H1 (cell line): ENCODE measurements at regions not wholly inside any gene's neighbourhood (a gene's known extent, or its start where the extent isn't known, plus 50 kb on each side); places are given as distances from the start of the nearest gene placed in this dataset.

Experiments used
- CTCF ChIA-PET: fragments of 300-600 bp; sonication (Branson Sonifier 250); formaldehyde crosslinking; loops from one replicate; lab custom pipeline; 2021; ENCODE audit not compliant: partially characterized antibody; lab: Charles Lee
- POLR2A ChIA-PET: fragments of 300-600 bp; sonication (Branson Sonifier 250); formaldehyde crosslinking; loops from one replicate; lab custom pipeline; 2021; ENCODE audit warnings: inconsistent platforms; ENCODE audit not compliant: partially characterized antibody; lab: Charles Lee
- DNase-seq, 2 experiments: peaks; one replicate each; pipeline versions ENCODE4 v3.0.0 to v3.0.0-alpha.2; 2010 to 2022; ENCODE audit warnings: low spot score in 2 of 2, low read depth in 1 of 2, mixed read lengths in 1 of 2
- FAIRE-seq: peaks from 2 replicates; lab custom pipeline; 2011; peaks lifted over from hg19 to GRCh38; lab: Jason Lieb, UNC
- H2AFZ ChIP-seq: 2 replicates; pipeline ENCODE4 v1.8.1; 2012; ENCODE audit warnings: low read length, inconsistent platforms
- H2AK5ac ChIP-seq: 2 replicates; pipeline ENCODE4 v1.6.1; 2013; ENCODE audit warnings: low read depth, low read length
- H2BK120ac ChIP-seq: replicated peaks from 2 replicates; pipeline ENCODE3; 2013; ENCODE audit warnings: low read depth, low read length, inconsistent platforms
- H2BK12ac ChIP-seq: 2 replicates; pipeline ENCODE4 v1.6.1; 2013; ENCODE audit warnings: low read depth, low read length
- H2BK15ac ChIP-seq: 2 replicates; pipeline ENCODE4 v1.6.1; 2013; ENCODE audit warnings: low read length
- H2BK20ac ChIP-seq: 2 replicates; pipeline ENCODE4 v1.6.1; 2013; ENCODE audit warnings: low read length
- H2BK5ac ChIP-seq: 2 replicates; pipeline ENCODE4 v1.6.1; 2013; ENCODE audit warnings: low read depth, low read length
- H3K14ac ChIP-seq: 2 replicates; pipeline ENCODE4 v1.6.1; 2013; ENCODE audit warnings: inconsistent platforms; ENCODE audit not compliant: insufficient read length
- H3K18ac ChIP-seq: 2 replicates; pipeline ENCODE4 v1.6.1; 2013; ENCODE audit warnings: low read length; ENCODE audit errors: extremely low read depth
- H3K23ac ChIP-seq: 2 replicates; pipeline ENCODE4 v1.6.1; 2013; ENCODE audit warnings: inconsistent platforms; ENCODE audit not compliant: insufficient read length
- H3K23me2 ChIP-seq: 2 replicates; pipeline ENCODE4 v1.6.1; 2013; ENCODE audit warnings: low read depth, low read length
- H3K27ac ChIP-seq: 2 replicates; pipeline ENCODE4 v1.6.1; 2011; ENCODE audit warnings: low read depth, low read length, inconsistent platforms
- H3K27me3 ChIP-seq, 4 experiments: replicated peaks in 1 of 4; 1 replicate in 1 of 4; 2 replicates in 3 of 4; pipeline versions ENCODE4 v1.6.1 to v1.8.1; 2011 to 2013; ENCODE audit warnings: low read length in 3 of 4, mild to moderate bottlenecking in 3 of 4, inconsistent platforms in 2 of 4, mixed read lengths in 2 of 4, moderate library complexity in 1 of 4; ENCODE audit not compliant: control insufficient read depth in 3 of 4, insufficient read depth in 3 of 4; ENCODE audit errors: extremely low read depth in 1 of 4
- H3K36me3 ChIP-seq, 4 experiments: 2 replicates each; pipeline versions ENCODE4 v1.6.1 to v1.8.1; 2011 to 2013; ENCODE audit warnings: mild to moderate bottlenecking in 4 of 4, low read length in 3 of 4, moderate library complexity in 2 of 4, control low read depth in 1 of 4, inconsistent platforms in 1 of 4; ENCODE audit not compliant: insufficient read depth in 4 of 4, control insufficient read depth in 2 of 4
- H3K4ac ChIP-seq: replicated peaks from 2 replicates; pipeline ENCODE3; 2013; ENCODE audit warnings: low read length, low read depth, mixed read lengths, inconsistent platforms; ENCODE audit not compliant: insufficient read length
- H3K4me1 ChIP-seq, 4 experiments: replicated peaks in 1 of 4; 1 replicate in 1 of 4; 2 replicates in 3 of 4; pipeline versions ENCODE4 v1.6.1 to v1.8.1; 2011 to 2013; ENCODE audit warnings: low read length in 3 of 4, inconsistent platforms in 2 of 4, mixed read lengths in 1 of 4; ENCODE audit not compliant: insufficient read depth in 4 of 4, control insufficient read depth in 3 of 4
- H3K4me2 ChIP-seq, 2 experiments: 2 replicates each; pipeline versions ENCODE4 v1.6.1 to v1.8.1; 2011 to 2013; ENCODE audit warnings: low read depth in 2 of 2, low read length in 2 of 2, control low read depth in 1 of 2, inconsistent platforms in 1 of 2, mild to moderate bottlenecking in 1 of 2; ENCODE audit not compliant: insufficient read depth in 1 of 2
- H3K4me3 ChIP-seq, 4 experiments: fragments of 200-600, 300-600 bp in 1 of 4; sonication (generic), shearing (Covaris generic), sonication (Bioruptor Twin) in 1 of 4; 2 replicates each; pipeline versions ENCODE4 v1.5.1 to v1.8.1; 2011 to 2016; ENCODE audit warnings: low read length in 4 of 4, low read depth in 3 of 4, control low read depth in 2 of 4, inconsistent platforms in 2 of 4, mild to moderate bottlenecking in 2 of 4, mixed read lengths in 1 of 4, moderate library complexity in 1 of 4; ENCODE audit not compliant: insufficient read depth in 2 of 4; ENCODE audit errors: extremely low read depth in 1 of 4
- H3K56ac ChIP-seq: replicated peaks from 2 replicates; pipeline ENCODE3; 2013; ENCODE audit warnings: low read depth, mild to moderate bottlenecking, mixed read lengths, low read length, inconsistent platforms; ENCODE audit not compliant: insufficient read length
- H3K79me1 ChIP-seq: 2 replicates; pipeline ENCODE4 v1.6.1; 2013; ENCODE audit warnings: low read depth, low read length, control low read depth
- H3K79me2 ChIP-seq, 2 experiments: 2 replicates each; pipeline versions ENCODE4 v1.6.1 to v1.8.1; 2012 to 2013; ENCODE audit warnings: low read length in 2 of 2, mild to moderate bottlenecking in 2 of 2, inconsistent platforms in 1 of 2; ENCODE audit not compliant: insufficient read depth in 2 of 2, control insufficient read depth in 1 of 2
- H3K9ac ChIP-seq, 4 experiments: replicated peaks in 1 of 4; 1 replicate in 1 of 4; 2 replicates in 3 of 4; pipeline versions ENCODE4 v1.6.1 to v1.8.1; 2011 to 2013; ENCODE audit warnings: low read depth in 3 of 4, low read length in 3 of 4, control low read depth in 2 of 4, mild to moderate bottlenecking in 2 of 4, moderate library complexity in 2 of 4, inconsistent platforms in 1 of 4; ENCODE audit errors: extremely low read depth in 1 of 4
- H3K9me3 ChIP-seq, 2 experiments: 2 replicates each; pipeline versions ENCODE4 v1.6.1 to v1.8.1; 2012 to 2013; ENCODE audit warnings: mild to moderate bottlenecking in 2 of 2, moderate library complexity in 2 of 2, control low read depth in 1 of 2, inconsistent platforms in 1 of 2, low read depth in 1 of 2, low read length in 1 of 2, mixed read lengths in 1 of 2; ENCODE audit not compliant: insufficient read depth in 2 of 2
- H4K20me1 ChIP-seq, 2 experiments: replicated peaks in 1 of 2; 2 replicates each; pipeline versions ENCODE3 to v1.8.1; 2011 to 2013; ENCODE audit warnings: inconsistent platforms in 2 of 2, low read length in 2 of 2, mild to moderate bottlenecking in 1 of 2; ENCODE audit not compliant: insufficient read depth in 2 of 2, control insufficient read depth in 1 of 2
- H4K5ac ChIP-seq: 2 replicates; pipeline ENCODE4 v1.6.1; 2013; ENCODE audit warnings: low read length, low read depth, mixed read lengths, inconsistent platforms; ENCODE audit not compliant: insufficient read length
- H4K8ac ChIP-seq: 2 replicates; pipeline ENCODE4 v1.8.0; 2013; ENCODE audit warnings: mild to moderate bottlenecking, moderate library complexity, low read length, inconsistent platforms; ENCODE audit not compliant: insufficient read depth; ENCODE audit errors: extremely low read depth
- H4K91ac ChIP-seq: replicated peaks from 2 replicates; pipeline ENCODE3; 2013; ENCODE audit warnings: low read length, mixed read lengths, inconsistent platforms; ENCODE audit not compliant: insufficient read length
- ASH2L ChIP-seq: fragments of 200-600, 300-600 bp; sonication (generic); IDR thresholded peaks from one replicate; pipeline ENCODE4 v1.7.1; 2017; ENCODE audit warnings: low read length
- CHD1 ChIP-seq: IDR thresholded peaks from 2 replicates; pipeline ENCODE4 v1.6.1; 2012; ENCODE audit warnings: low read depth, low read length, improper control_type of control experiment
- CTBP2 ChIP-seq: IDR thresholded peaks from 2 replicates; pipeline ENCODE4 v1.7.0; 2011; ENCODE audit warnings: borderline replicate concordance, mild to moderate bottlenecking, moderate library complexity, mixed read lengths, low read length; ENCODE audit not compliant: insufficient read depth, insufficient read length
- EGR1 ChIP-seq: IDR thresholded peaks from 2 replicates; pipeline ENCODE4 v1.6.1; 2011; ENCODE audit warnings: low read depth, low read length, borderline replicate concordance
- HDAC2 ChIP-seq, 2 experiments: fragments of 300-600 bp in 1 of 2; sonication (generic) in 1 of 2; IDR thresholded peaks; 2 replicates each; pipeline ENCODE4 v1.6.1; 2011 to 2012; ENCODE audit warnings: low read depth in 2 of 2, low read length in 2 of 2, mild to moderate bottlenecking in 2 of 2, moderate library complexity in 2 of 2, borderline replicate concordance in 1 of 2, inconsistent platforms in 1 of 2
- MAFK ChIP-seq: IDR thresholded peaks from 2 replicates; pipeline ENCODE4 v1.6.1; 2012; ENCODE audit warnings: low read depth, mild to moderate bottlenecking, improper control_type of control experiment, low read length
- NRF1 ChIP-seq: IDR thresholded peaks from 2 replicates; pipeline ENCODE4 v1.6.1; 2011; ENCODE audit warnings: mild to moderate bottlenecking, low read depth, low read length, improper control_type of control experiment
- RBBP5 ChIP-seq: IDR thresholded peaks from 2 replicates; pipeline ENCODE4 v1.7.1; 2012; ENCODE audit warnings: low read depth, mild to moderate bottlenecking, inconsistent platforms, low read length, moderate library complexity, borderline replicate concordance
- RFX5 ChIP-seq: IDR thresholded peaks from 2 replicates; pipeline ENCODE4 v1.6.1; 2011; ENCODE audit warnings: low read depth, low read length, improper control_type of control experiment, borderline replicate concordance
- SP1 ChIP-seq: IDR thresholded peaks from 2 replicates; pipeline ENCODE4 v1.6.1; 2011; ENCODE audit warnings: low read depth, low read length
- SRF ChIP-seq: IDR thresholded peaks from 2 replicates; pipeline ENCODE4 v1.6.1; 2011; ENCODE audit warnings: mild to moderate bottlenecking, low read depth, low read length, moderate library complexity
- TAF7 ChIP-seq: optimal IDR thresholded peaks from 2 replicates; pipeline ENCODE3; 2011; ENCODE audit warnings: low read depth, mild to moderate bottlenecking, inconsistent platforms, low read length, moderate library complexity, borderline replicate concordance
- TCF12 ChIP-seq: IDR thresholded peaks from 2 replicates; pipeline ENCODE4 v1.6.1; 2011; ENCODE audit warnings: low read depth, mild to moderate bottlenecking, low read length
- YY1 ChIP-seq: IDR thresholded peaks from 2 replicates; pipeline ENCODE4 v1.6.1; 2011; ENCODE audit warnings: low read depth, mild to moderate bottlenecking, low read length
- ZNF274 ChIP-seq: IDR thresholded peaks from 2 replicates; pipeline ENCODE4 v1.7.0; 2012; ENCODE audit warnings: low read length, borderline replicate concordance; ENCODE audit errors: extremely low read depth
- WGBS, 2 experiments: shearing (Covaris generic) in 1 of 2; methylation state at CpG; one replicate each; pipeline versions ENCODE4 v1.1.6 to v1.1.7; 2013 to 2015; ENCODE audit warnings: low lambda C conversion rate in 2 of 2, mixed read lengths in 2 of 2, inconsistent platforms in 1 of 2, low coverage in 1 of 2, missing lambda C conversion rate in 1 of 2; ENCODE audit not compliant: insufficient replicate concordance in 2 of 2, insufficient coverage in 1 of 2, insufficient read length in 1 of 2; ENCODE audit errors: extremely low coverage in 1 of 2, missing lambda C conversion rate in 1 of 2; 5-methylcytosine and 5-hydroxymethylcytosine counted together

DNA sequence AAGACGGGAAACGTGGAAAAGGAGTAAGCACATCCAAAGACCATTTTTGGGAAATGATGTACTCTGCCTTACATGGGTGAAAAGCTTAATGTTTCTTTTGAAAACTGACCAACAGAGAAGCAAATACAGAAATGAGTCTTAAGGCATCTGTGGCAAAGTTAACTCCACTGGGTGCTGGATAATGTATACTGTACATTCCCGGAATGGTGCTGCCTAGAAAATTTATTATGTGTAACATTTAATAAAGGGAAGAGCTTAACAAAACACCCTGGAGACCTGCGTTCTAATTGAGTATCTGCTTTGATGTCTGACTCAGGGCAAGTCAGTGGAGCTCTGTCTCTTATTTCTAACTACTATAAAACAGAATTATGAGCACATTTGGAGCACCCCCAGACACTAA lies 230.2 kb downstream of the MID1 start:
- no peak overlapping the region for H2BK12ac ChIP-seq
- H3K4ac ChIP-seq = no peak overlapping the region
- H3K27ac ChIP-seq = no peak overlapping the region
- H2AFZ ChIP-seq = no peak overlapping the region
- no peak overlapping the region for H3K9ac ChIP-seq
- no peak overlapping the region for H4K91ac ChIP-seq
- no peaks in the 10 kb centered on the region for H3K79me1 ChIP-seq
- CTCF ChIA-PET = no interaction called here
- H3K36me3 ChIP-seq = no peaks in the 10 kb centered on the region
- no peaks in the 10 kb centered on the region for H3K23me2 ChIP-seq
- no peak overlapping the region for H3K23ac ChIP-seq
- H2BK120ac ChIP-seq = no peak overlapping the region
- FAIRE-seq (no peak), DNase-seq (no peak)
- no peaks in the 10 kb centered on the region for H4K20me1 ChIP-seq
- no peak overlapping the region for H3K14ac ChIP-seq
- no peak overlapping the region for H3K4me3 ChIP-seq
- no peaks in the 10 kb centered on the region for H3K79me2 ChIP-seq
- POLR2A ChIA-PET = no interaction called here
- no peak overlapping the region for H3K56ac ChIP-seq
- WGBS, 2 experiments = 91% methylated on average over 4 of the region's 4 CpGs; no CpG with 5 or more reads in 1 of the 2 experiments
- no peak overlapping the region for H2BK20ac ChIP-seq
- no peak overlapping the region for H2BK15ac ChIP-seq
- no peaks in the 10 kb centered on the region for H3K27me3 ChIP-seq
- H4K5ac ChIP-seq = no peak overlapping the region
- H2AK5ac ChIP-seq = no peak overlapping the region
- no peak overlapping the region for H3K4me2 ChIP-seq
- H2BK5ac ChIP-seq = no peak overlapping the region
- no peak overlapping the region for H4K8ac ChIP-seq
- no peaks in the 10 kb centered on the region for H3K9me3 ChIP-seq
- H3K18ac ChIP-seq = no peak overlapping the region
- no peaks in the 10 kb centered on the region for H3K4me1 ChIP-seq
- no peak for TF ChIP-seq SP1
- no peak for TF ChIP-seq CHD1
- TF ChIP-seq RBBP5 = no peak
- no peak for TF ChIP-seq EGR1
- no peak for TF ChIP-seq MAFK
- TF ChIP-seq YY1 = no peak
- no peak for TF ChIP-seq CTBP2
- TF ChIP-seq ZNF274 = no peak
- TF ChIP-seq HDAC2 (IDR thresholded peaks at IDR 0.05; ENCODE audit: borderline replicate concordance in 1 of 2, low read depth in 2 of 2, low read length in 2 of 2) = no peak
- no peak for TF ChIP-seq RFX5
- no peak for TF ChIP-seq NRF1
- no peak for TF ChIP-seq SRF
- no peak for TF ChIP-seq TCF12
- TF ChIP-seq ASH2L = no peak
- TF ChIP-seq TAF7 = no peak
